ENCODE measurements at regions not wholly inside any gene's neighbourhood (a gene's known extent, or its start where the extent isn't known, plus 50 kb on each side); places are given as distances from the start of the nearest gene placed in this dataset.

- Mint-ChIP-seq H3K4me3 (no peak overlapping the region), H3K4me1 (ENCODE audit: low read depth) (no peaks in the 10 kb centered on the region), H3K9me3 (peaks cover 8 to 12% of the 10 kb centered on the region in 2 donors), H3K27me3 (ENCODE audit: low read depth) (no peaks in the 10 kb centered on the region), H3K36me3 (ENCODE audit: insufficient read depth in 2 of 2) (no peaks in the 10 kb centered on the region), H3K27ac (no peak overlapping the region)
- ATAC-seq (replicated peaks in 1 of 2): no peak
- no peak for DNase-seq
Observed at GRCh38 chr3:77800893-77801292, 761.0 kb downstream of the ROBO2 start.

DNA sequence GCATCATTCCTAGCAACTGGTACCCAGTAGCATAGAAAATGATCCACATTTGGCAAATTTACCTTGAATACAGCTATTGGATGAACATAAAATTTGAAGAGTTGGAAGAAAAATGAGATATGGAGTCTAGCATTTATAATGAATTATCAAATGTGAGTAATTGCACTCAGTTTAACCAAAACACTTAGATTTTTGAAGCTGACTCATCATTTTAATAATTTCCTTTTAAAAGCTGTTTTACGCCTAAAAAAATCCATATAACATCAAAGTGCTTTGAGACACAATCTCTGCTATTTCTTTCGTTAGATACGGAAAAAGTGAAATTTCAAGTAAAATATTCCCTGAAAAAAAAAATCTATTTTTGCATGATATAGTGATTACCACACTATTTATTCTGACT, 767.4 kb downstream of the ROBO2 start:
- Mint-ChIP-seq H3K9me3 (peaks cover 10 to 12% of the 10 kb centered on the region in 2 donors), H3K4me3 (no peak overlapping the region), H3K36me3 (ENCODE audit: insufficient read depth in 2 of 2) (no peaks in the 10 kb centered on the region), H3K27ac (no peak overlapping the region), H3K27me3 (ENCODE audit: low read depth) (no peaks in the 10 kb centered on the region), H3K4me1 (ENCODE audit: low read depth) (no peaks in the 10 kb centered on the region)
- no peak for DNase-seq
- ATAC-seq (replicated peaks in 1 of 2): no peak

GRCh38 chr3:77814845-77815244, 774.9 kb downstream of the ROBO2 start:
- ATAC-seq (replicated peaks in 1 of 2): no peak
- Mint-ChIP-seq H3K4me1 (ENCODE audit: low read depth) (no peaks in the 10 kb centered on the region), H3K4me3 (no peak overlapping the region), H3K27me3 (ENCODE audit: low read depth) (no peaks in the 10 kb centered on the region), H3K27ac (no peak overlapping the region), H3K36me3 (ENCODE audit: insufficient read depth in 2 of 2) (no peaks in the 10 kb centered on the region), H3K9me3 (peaks cover 2% of the 10 kb centered on the region in 2 donors)
- no peak for DNase-seq

DNA sequence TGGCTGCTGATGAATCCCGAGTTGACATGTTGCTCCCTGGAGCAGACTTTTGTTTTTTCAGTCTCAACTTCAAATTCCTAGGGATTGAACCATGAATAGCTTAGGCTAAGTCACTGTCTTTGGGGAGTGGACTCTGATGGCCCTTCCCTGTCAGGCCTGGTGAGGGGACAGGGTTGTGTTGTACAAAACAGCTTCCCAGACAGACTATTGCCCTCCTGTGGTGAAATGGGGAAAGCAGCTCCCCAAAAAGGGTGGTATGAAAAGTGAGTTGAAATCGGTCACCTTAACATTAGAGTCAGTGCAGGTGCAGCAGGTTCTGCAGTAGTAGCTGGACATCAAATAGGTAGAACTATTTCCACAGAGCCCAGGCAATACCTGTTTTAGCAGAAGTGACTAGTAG, 775.6 kb downstream of the ROBO2 start:
- Mint-ChIP-seq H3K4me3 (no peak overlapping the region), H3K27me3 (ENCODE audit: low read depth) (no peaks in the 10 kb centered on the region), H3K36me3 (ENCODE audit: insufficient read depth in 2 of 2) (peaks cover 0 to 1% of the 10 kb centered on the region in 2 donors), H3K4me1 (ENCODE audit: low read depth) (no peaks in the 10 kb centered on the region), H3K9me3 (peaks cover 2 to 3% of the 10 kb centered on the region in 2 donors), H3K27ac (no peak overlapping the region)
- ATAC-seq (replicated peaks in 1 of 2): no peak
- DNase-seq: no peak

DNA sequence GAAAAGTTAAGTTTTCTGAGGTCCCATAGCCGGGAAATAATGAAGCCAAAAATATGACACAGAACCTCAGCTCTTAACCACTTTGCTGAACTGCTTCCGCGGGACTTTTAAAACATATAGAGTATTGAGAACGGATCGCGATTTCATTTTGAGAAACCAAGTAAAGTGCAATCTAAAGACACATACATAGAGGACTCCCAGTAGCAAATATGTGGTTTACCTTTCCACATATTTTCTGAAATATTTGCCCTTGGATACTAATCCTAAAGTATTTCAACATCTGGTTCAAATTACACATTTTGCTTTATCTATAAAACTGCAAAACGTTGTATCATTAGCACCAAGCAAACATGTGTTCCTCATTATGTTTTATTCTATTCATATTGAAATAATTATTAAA, 776.5 kb downstream of the ROBO2 start:
- H3K4me3 Mint-ChIP-seq: no peak overlapping the region
- H3K9me3 Mint-ChIP-seq: peaks cover 2 to 5% of the 10 kb centered on the region in 2 donors
- ATAC-seq (replicated peaks in 1 of 2) (no peak), DNase-seq (no peak)
- no peaks in the 10 kb centered on the region for H3K4me1 Mint-ChIP-seq (ENCODE audit: low read depth)
- peaks cover 0 to 2% of the 10 kb centered on the region in 2 donors for H3K36me3 Mint-ChIP-seq (ENCODE audit: insufficient read depth in 2 of 2)
- H3K27me3 Mint-ChIP-seq (ENCODE audit: low read depth): no peaks in the 10 kb centered on the region
- H3K27ac Mint-ChIP-seq: no peak overlapping the region

GRCh38 chr3:77825001-77825827, 785.3 kb downstream of the ROBO2 start:
- Mint-ChIP-seq H3K4me3 (no peak overlapping the region), H3K27me3 (ENCODE audit: low read depth) (no peaks in the 10 kb centered on the region), H3K36me3 (ENCODE audit: insufficient read depth in 2 of 2) (peaks cover 2% of the 10 kb centered on the region in 2 donors), H3K9me3 (peaks cover 6 to 10% of the 10 kb centered on the region in 2 donors), H3K4me1 (ENCODE audit: low read depth) (no peaks in the 10 kb centered on the region), H3K27ac (no peak overlapping the region)
- no peak for ATAC-seq (replicated peaks in 1 of 2)
- DNase-seq: no peak

- Mint-ChIP-seq H3K4me3 (no peak overlapping the region), H3K36me3 (ENCODE audit: insufficient read depth in 2 of 2) (no peaks in the 10 kb centered on the region), H3K9me3 (peaks cover 2 to 3% of the 10 kb centered on the region in 2 donors), H3K27me3 (ENCODE audit: low read depth) (no peaks in the 10 kb centered on the region), H3K27ac (no peak overlapping the region), H3K4me1 (ENCODE audit: low read depth) (no peaks in the 10 kb centered on the region)
- ATAC-seq (replicated peaks in 1 of 2) (no peak), DNase-seq (no peak)
Observed at GRCh38 chr3:77835921-77836320, 796.0 kb downstream of the ROBO2 start.

- H3K27ac Mint-ChIP-seq: no peak overlapping the region
- no peaks in the 10 kb centered on the region for H3K27me3 Mint-ChIP-seq (ENCODE audit: low read depth)
- no peaks in the 10 kb centered on the region for H3K4me1 Mint-ChIP-seq (ENCODE audit: low read depth)
- peaks cover 6% of the 10 kb centered on the region in 2 donors for H3K9me3 Mint-ChIP-seq
- H3K4me3 Mint-ChIP-seq: no peak overlapping the region
- ATAC-seq (replicated peaks in 1 of 2) (no peak), DNase-seq (no peak)
- peaks cover 0 to 2% of the 10 kb centered on the region in 2 donors for H3K36me3 Mint-ChIP-seq (ENCODE audit: insufficient read depth in 2 of 2)
Observed at GRCh38 chr3:77837456-77838025, 797.6 kb downstream of the ROBO2 start.

DNA sequence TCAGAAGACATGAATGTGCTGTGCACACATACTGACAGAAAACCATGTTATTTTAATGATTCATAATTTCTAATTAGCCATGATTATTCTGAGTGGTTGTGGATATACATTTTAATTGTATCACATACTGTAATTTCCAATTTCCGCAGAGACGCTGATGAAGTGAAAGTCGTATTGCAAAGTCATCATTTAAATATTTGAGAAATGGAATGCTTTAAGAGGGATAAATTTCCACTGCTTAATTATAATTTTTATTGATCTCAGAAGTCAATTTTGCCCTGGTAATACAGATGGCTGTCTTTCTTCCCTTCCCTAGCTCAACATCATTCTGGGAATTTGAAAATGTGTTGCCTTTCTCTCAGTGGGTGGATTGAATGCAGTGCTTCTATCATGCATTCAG, 819.3 kb downstream of the ROBO2 start:
- no peak overlapping the region for H3K27ac Mint-ChIP-seq
- ATAC-seq (replicated peaks in 1 of 2): no peak
- no peak overlapping the region for H3K4me3 Mint-ChIP-seq
- peaks cover 2 to 8% of the 10 kb centered on the region in 2 donors for H3K9me3 Mint-ChIP-seq
- H3K36me3 Mint-ChIP-seq (ENCODE audit: insufficient read depth in 2 of 2): no peaks in the 10 kb centered on the region
- no peak for DNase-seq
- H3K4me1 Mint-ChIP-seq (ENCODE audit: low read depth): no peaks in the 10 kb centered on the region
- H3K27me3 Mint-ChIP-seq (ENCODE audit: low read depth): no peaks in the 10 kb centered on the region

- Mint-ChIP-seq H3K36me3 (ENCODE audit: insufficient read depth in 2 of 2) (no peaks in the 10 kb centered on the region), H3K9me3 (peaks cover 10 to 11% of the 10 kb centered on the region in 2 donors), H3K4me3 (no peak overlapping the region), H3K4me1 (ENCODE audit: low read depth) (no peaks in the 10 kb centered on the region), H3K27ac (no peak overlapping the region), H3K27me3 (ENCODE audit: low read depth) (no peaks in the 10 kb centered on the region)
- ATAC-seq (replicated peaks in 1 of 2) (no peak), DNase-seq (no peak)
Observed at GRCh38 chr3:77868725-77869124, 828.8 kb downstream of the ROBO2 start.

GRCh38 chr3:77869423-77869822, 829.5 kb downstream of the ROBO2 start:
- H3K9me3 Mint-ChIP-seq: peaks cover 10 to 12% of the 10 kb centered on the region in 2 donors
- DNase-seq: no peak
- H3K27me3 Mint-ChIP-seq (ENCODE audit: low read depth): no peaks in the 10 kb centered on the region
- no peak overlapping the region for H3K27ac Mint-ChIP-seq
- H3K4me3 Mint-ChIP-seq: no peak overlapping the region
- no peaks in the 10 kb centered on the region for H3K36me3 Mint-ChIP-seq (ENCODE audit: insufficient read depth in 2 of 2)
- H3K4me1 Mint-ChIP-seq (ENCODE audit: low read depth): no peaks in the 10 kb centered on the region
- ATAC-seq (replicated peaks in 1 of 2): no peak

- Mint-ChIP-seq H3K36me3 (ENCODE audit: insufficient read depth in 2 of 2) (no peaks in the 10 kb centered on the region), H3K4me1 (ENCODE audit: low read depth) (no peaks in the 10 kb centered on the region), H3K9me3 (peaks cover 10 to 11% of the 10 kb centered on the region in 2 donors), H3K27me3 (ENCODE audit: low read depth) (no peaks in the 10 kb centered on the region), H3K4me3 (no peak overlapping the region), H3K27ac (no peak overlapping the region)
- DNase-seq: no peak
- ATAC-seq (replicated peaks in 1 of 2): no peak
Observed at GRCh38 chr3:77871436-77871835, 831.5 kb downstream of the ROBO2 start.

DNA sequence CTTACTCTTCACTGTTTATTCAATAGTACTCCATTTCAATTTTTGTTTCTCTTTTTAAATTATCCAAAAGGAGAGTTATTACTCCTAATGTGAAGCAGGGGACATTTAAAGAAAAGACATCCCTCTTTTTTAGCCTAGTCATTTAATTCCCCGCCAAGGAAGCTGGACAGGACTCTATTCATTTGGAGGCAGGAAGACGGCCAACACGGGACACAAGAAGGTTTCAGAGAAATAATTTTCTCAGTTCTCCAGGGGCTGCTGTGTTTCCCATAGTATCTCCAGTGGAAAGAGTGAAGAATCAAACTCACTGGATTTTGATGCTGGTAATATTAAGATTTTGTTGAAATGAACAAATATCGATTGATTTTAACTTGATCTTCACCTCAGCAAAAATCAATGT, 833.7 kb downstream of the ROBO2 start:
- Mint-ChIP-seq H3K36me3 (ENCODE audit: insufficient read depth in 2 of 2) (peaks cover 1 to 2% of the 10 kb centered on the region in 2 donors), H3K4me1 (ENCODE audit: low read depth) (no peaks in the 10 kb centered on the region), H3K27ac (no peak overlapping the region), H3K4me3 (no peak overlapping the region), H3K9me3 (peaks cover 9 to 22% of the 10 kb centered on the region in 2 donors), H3K27me3 (ENCODE audit: low read depth) (no peaks in the 10 kb centered on the region)
- no peak for ATAC-seq (replicated peaks in 1 of 2)
- no peak for DNase-seq

DNA sequence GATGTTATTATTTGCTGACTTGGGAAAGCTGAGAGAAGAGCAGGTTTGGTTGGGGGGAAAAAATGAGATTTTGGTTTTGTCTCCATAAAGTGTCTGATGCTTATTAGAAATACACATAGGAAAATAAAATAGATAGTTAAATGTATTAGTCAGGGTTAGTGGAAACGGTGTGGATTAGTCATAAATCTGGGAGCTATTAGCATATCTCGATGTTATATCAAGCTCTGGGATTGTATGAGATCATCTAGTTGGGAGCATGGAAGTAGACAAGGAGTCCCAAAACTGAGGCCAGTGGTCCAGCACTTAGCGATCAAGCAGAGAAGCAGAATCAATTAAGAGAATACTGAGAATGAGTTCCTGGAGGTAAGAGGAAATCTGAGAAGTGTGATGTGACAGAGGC, 845.5 kb downstream of the ROBO2 start:
- ATAC-seq (replicated peaks in 1 of 2): no peak
- no peak overlapping the region for H3K27ac Mint-ChIP-seq
- DNase-seq: no peak
- H3K36me3 Mint-ChIP-seq (ENCODE audit: insufficient read depth in 2 of 2): no peaks in the 10 kb centered on the region
- H3K4me3 Mint-ChIP-seq: no peak overlapping the region
- H3K4me1 Mint-ChIP-seq (ENCODE audit: low read depth): no peaks in the 10 kb centered on the region
- H3K27me3 Mint-ChIP-seq (ENCODE audit: low read depth): no peaks in the 10 kb centered on the region
- peaks cover 2% of the 10 kb centered on the region in 2 donors for H3K9me3 Mint-ChIP-seq
